CD14-positive monocyte (primary cell): ENCODE measurements at regions not wholly inside any gene's neighbourhood (a gene's known extent, or its start where the extent isn't known, plus 50 kb on each side); places are given as distances from the start of the nearest gene placed in this dataset.
A peak's percentile ranks its signal among the peaks of the same experiment; 100 is the strongest.

Source experiments
- DNase-seq, 3 donors: peaks; one replicate each; pipeline ENCODE4 v3.0.0-alpha.2; 2011 to 2022
- H2AFZ ChIP-seq: 2 replicates; pipeline ENCODE4 v1.6.0; 2012; ENCODE audit warnings: mild to moderate bottlenecking, low read depth, low read length, inconsistent platforms; ENCODE audit not compliant: insufficient read depth, poor library complexity, severe bottlenecking
- H3K27ac ChIP-seq, 2 donors: 1 replicate in 1 of 2; 2 replicates in 1 of 2; pipeline ENCODE4 v1.5.1; 2012 to 2013; ENCODE audit warnings: low read length in 2 of 2, control low read depth in 1 of 2, inconsistent platforms in 1 of 2, low read depth in 1 of 2, mild to moderate bottlenecking in 1 of 2
- H3K27me3 ChIP-seq, 2 donors: one replicate each; pipeline versions ENCODE4 v1.6.0 to v1.6.1; 2011 to 2013; ENCODE audit warnings: low read length in 2 of 2; ENCODE audit not compliant: control insufficient read depth in 2 of 2, insufficient read depth in 2 of 2
- H3K36me3 ChIP-seq, 2 donors: replicated peaks in 1 of 2; 1 replicate in 1 of 2; 2 replicates in 1 of 2; pipeline versions ENCODE4 v1.5.1 to v1.6.1; 2012 to 2013; ENCODE audit warnings: low read length in 2 of 2, control low read depth in 1 of 2, inconsistent platforms in 1 of 2, mild to moderate bottlenecking in 1 of 2; ENCODE audit not compliant: insufficient read depth in 2 of 2, control insufficient read depth in 1 of 2
- H3K4me1 ChIP-seq, 2 donors: 1 replicate in 1 of 2; 2 replicates in 1 of 2; pipeline versions ENCODE4 v1.5.1 to v1.6.1; 2012 to 2013; ENCODE audit warnings: low read length in 2 of 2, control low read depth in 1 of 2, inconsistent platforms in 1 of 2, mild to moderate bottlenecking in 1 of 2, moderate library complexity in 1 of 2; ENCODE audit not compliant: insufficient read depth in 2 of 2, control insufficient read depth in 1 of 2
- H3K4me2 ChIP-seq: replicated peaks from 2 replicates; pipeline ENCODE3; 2012; ENCODE audit warnings: low read length, moderate library complexity, mild to moderate bottlenecking; ENCODE audit not compliant: poor library complexity, severe bottlenecking; ENCODE audit errors: extremely low read depth
- H3K4me3 ChIP-seq, 3 experiments: fragments of 200-600 bp in 1 of 3; sonication (generic) in 1 of 3; replicated peaks in 1 of 3; 1 replicate in 2 of 3; 2 replicates in 1 of 3; pipeline ENCODE4 v1.5.1; 2011 to 2013; ENCODE audit warnings: low read length in 3 of 3, mild to moderate bottlenecking in 3 of 3, control low read depth in 2 of 3, low read depth in 2 of 3, inconsistent platforms in 1 of 3, moderate library complexity in 1 of 3
- H3K79me2 ChIP-seq: 2 replicates; pipeline ENCODE4 v1.6.0; 2012; ENCODE audit warnings: mild to moderate bottlenecking, control low read depth, inconsistent platforms, low read length, moderate library complexity; ENCODE audit not compliant: insufficient read depth
- H3K9ac ChIP-seq: 2 replicates; pipeline ENCODE4 v1.6.0; 2017; ENCODE audit warnings: low read length, mild to moderate bottlenecking; ENCODE audit not compliant: insufficient read depth, poor library complexity, severe bottlenecking
- H3K9me3 ChIP-seq, 2 donors: replicated peaks in 1 of 2; 1 replicate in 1 of 2; 2 replicates in 1 of 2; pipeline versions ENCODE4 v1.5.1 to v1.6.1; 2012 to 2013; ENCODE audit warnings: low read length in 2 of 2, control low read depth in 1 of 2; ENCODE audit not compliant: control insufficient read depth in 1 of 2, insufficient read depth in 1 of 2
- H4K20me1 ChIP-seq: 2 replicates; pipeline ENCODE4 v1.6.0; 2012; ENCODE audit warnings: mild to moderate bottlenecking, low read length, control low read depth, moderate library complexity; ENCODE audit not compliant: insufficient read depth
- H3K27ac Mint-ChIP-seq, 7 donors: one replicate each; pipeline ENCODE4 v1.8.0; 2020; ENCODE audit warnings: mild to moderate bottlenecking in 7 of 7, mixed read lengths in 7 of 7, moderate library complexity in 6 of 7, inconsistent platforms in 2 of 7
- H3K27me3 Mint-ChIP-seq, 3 donors: one replicate each; pipeline ENCODE4 v1.8.0; 2021 to 2022; ENCODE audit warnings: low read depth in 3 of 3, mild to moderate bottlenecking in 3 of 3, mixed read lengths in 3 of 3, moderate library complexity in 3 of 3, inconsistent platforms in 1 of 3
- H3K36me3 Mint-ChIP-seq, 2 donors: one replicate each; pipeline ENCODE4 v1.8.0; 2020; ENCODE audit warnings: mixed read lengths in 2 of 2, inconsistent platforms in 1 of 2, mild to moderate bottlenecking in 1 of 2
- H3K4me1 Mint-ChIP-seq: one replicate; pipeline ENCODE4 v1.8.0; 2020; ENCODE audit warnings: mild to moderate bottlenecking, mixed read lengths
- H3K4me3 Mint-ChIP-seq, 2 donors: one replicate each; pipeline ENCODE4 v1.8.0; 2020; ENCODE audit warnings: mild to moderate bottlenecking in 2 of 2, mixed read lengths in 2 of 2, moderate library complexity in 1 of 2
- H3K9me3 Mint-ChIP-seq, 7 donors: one replicate each; pipeline ENCODE4 v1.8.0; 2020 to 2022; ENCODE audit warnings: mixed read lengths in 7 of 7, mild to moderate bottlenecking in 6 of 7, moderate library complexity in 6 of 7, inconsistent platforms in 2 of 7
- CTCF ChIP-seq: fragments of 200-600 bp; IDR thresholded peaks from one replicate; pipeline ENCODE4 v1.8.0; 2022; ENCODE audit warnings: antibody characterized with exemption, mild to moderate bottlenecking
- WGBS: methylation state at CpG from one replicate; pipeline ENCODE4 v1.1.5; 2013; ENCODE audit warnings: missing lambda C conversion rate; ENCODE audit not compliant: insufficient coverage; 5-methylcytosine and 5-hydroxymethylcytosine counted together
- intact Hi-C, 2 donors: fragments of 100-400 bp; cut with micrococcal nuclease; formaldehyde crosslinking; loops; one replicate each; pipeline versions ENCODE4 v1.15.0 to v1.15.1; 2023

DNA sequence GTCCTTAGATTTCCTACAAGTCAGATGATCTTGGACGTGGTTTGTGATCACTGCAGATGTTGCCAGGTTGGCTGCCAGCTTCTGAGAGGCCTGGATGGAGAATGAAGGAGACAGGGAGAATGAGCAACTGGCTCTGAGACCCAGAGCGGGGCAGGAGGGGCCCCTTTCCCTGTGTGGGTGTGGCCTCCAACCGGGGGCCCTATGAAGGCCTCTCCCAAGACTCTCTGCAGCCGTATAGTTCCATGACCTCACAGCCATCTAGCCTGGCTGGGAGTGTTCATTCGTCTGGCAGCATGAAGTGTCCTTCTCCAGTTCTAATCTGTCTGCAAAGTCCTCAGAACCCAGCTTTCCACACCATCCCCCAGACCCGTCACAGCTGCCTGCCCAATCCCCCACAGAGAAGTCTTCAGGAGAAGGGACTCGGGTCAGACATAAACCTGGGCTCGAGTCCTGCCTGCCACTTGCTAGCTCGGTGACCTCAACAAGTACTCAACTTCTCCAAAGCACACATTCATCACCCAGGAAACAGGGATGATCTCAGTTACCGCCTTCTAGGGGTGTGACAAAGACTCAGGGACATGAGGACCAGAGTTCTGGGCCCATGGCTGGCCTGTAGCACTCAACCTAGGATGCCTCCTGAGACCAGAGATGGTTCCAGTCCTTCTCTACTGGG lies 122.6 kb downstream of the EDN3 start:
- no peak overlapping the region for H3K9ac ChIP-seq
- H3K9me3 Mint-ChIP-seq: peaks cover 0 to under 1% (median 0%) of the 10 kb centered on the region in 7 donors
- H3K27ac Mint-ChIP-seq: peak overlapping the region in 1 of 7 donors; percentile 55
- no peak for DNase-seq
- no peaks in the 10 kb centered on the region for H3K9me3 ChIP-seq
- H3K4me2 ChIP-seq: no peak overlapping the region
- intact Hi-C loops: no loop called here
- no peak overlapping the region for H2AFZ ChIP-seq
- H3K36me3 ChIP-seq: no peaks in the 10 kb centered on the region
- no peaks in the 10 kb centered on the region for H3K4me1 ChIP-seq
- no peaks in the 10 kb centered on the region for H3K79me2 ChIP-seq
- peaks cover 8 to 12% (median 11%) of the 10 kb centered on the region in 3 donors for H3K27me3 Mint-ChIP-seq
- H3K27ac ChIP-seq: no peak overlapping the region
- no peak overlapping the region for H3K4me3 ChIP-seq
- WGBS: 82% methylated on average over 8 of the region's 10 CpGs
- no peaks in the 10 kb centered on the region for H3K36me3 Mint-ChIP-seq
- TF ChIP-seq CTCF: no peak
- H3K4me3 Mint-ChIP-seq: no peak overlapping the region
- H4K20me1 ChIP-seq: no peaks in the 10 kb centered on the region
- no peaks in the 10 kb centered on the region for H3K4me1 Mint-ChIP-seq
- H3K27me3 ChIP-seq: no peaks in the 10 kb centered on the region

DNA sequence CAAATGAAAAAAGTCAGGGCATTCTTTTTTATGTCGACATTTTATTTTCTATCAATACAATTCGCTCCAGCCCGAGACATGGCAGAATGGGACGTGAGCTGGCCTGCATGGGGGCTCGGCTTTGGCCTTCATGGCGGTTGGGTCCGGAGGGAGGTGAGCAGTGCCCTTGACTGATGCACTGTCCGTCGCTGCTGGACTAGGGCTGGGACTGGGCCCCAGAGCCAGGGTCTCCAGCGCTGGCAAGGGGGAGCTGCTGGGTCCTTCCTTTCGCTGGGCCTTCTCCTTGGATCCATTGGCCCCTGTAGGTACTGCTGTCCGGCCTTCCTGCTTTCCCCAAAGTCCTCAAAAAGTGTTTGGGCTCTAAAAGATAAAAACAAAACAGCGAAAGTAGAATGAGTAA lies 124.6 kb downstream of the EDN3 start:
- Histone ChIP-seq H3K27me3 (no peaks in the 10 kb centered on the region), H3K36me3 (no peaks in the 10 kb centered on the region), H3K9ac (no peak overlapping the region), H2AFZ (no peak overlapping the region), H3K4me3 (no peak overlapping the region), H3K4me1 (peaks cover 7 to 11% of the 10 kb centered on the region in 2 donors), H3K9me3 (no peaks in the 10 kb centered on the region), H3K27ac (no peak overlapping the region), H4K20me1 (no peaks in the 10 kb centered on the region), H3K4me2 (no peak overlapping the region), H3K79me2 (no peaks in the 10 kb centered on the region)
- H3K9me3 Mint-ChIP-seq: peaks cover 0 to 6% (median 0%) of the 10 kb centered on the region in 7 donors
- 90% methylated on average over 2 of the region's 13 CpGs for WGBS
- H3K36me3 Mint-ChIP-seq: no peaks in the 10 kb centered on the region
- intact Hi-C loops: no loop called here
- TF ChIP-seq CTCF: no peak
- H3K27me3 Mint-ChIP-seq: peaks cover 2 to 9% (median 9%) of the 10 kb centered on the region in 3 donors
- no peak overlapping the region for H3K4me3 Mint-ChIP-seq
- H3K4me1 Mint-ChIP-seq: peaks cover 14% of the 10 kb centered on the region
- no peak overlapping the region for H3K27ac Mint-ChIP-seq
- DNase-seq: no peak
